ENCODE measurements at regions not wholly inside any gene's neighbourhood (a gene's known extent, or its start where the extent isn't known, plus 50 kb on each side); places are given as distances from the start of the nearest gene placed in this dataset.

- no peak for TF ChIP-seq ZNF768 (tag by site-specific recombination; IDR thresholded peaks at IDR 0.05)
- TF ChIP-seq ZNF366 (tag by site-specific recombination; conservative IDR thresholded peaks at IDR 0.05), result no peak
- TF ChIP-seq ZNF837 (tag by site-specific recombination; IDR thresholded peaks at IDR 0.05), result no peak
- TF ChIP-seq ZNF221 (tag by site-specific recombination; IDR thresholded peaks at IDR 0.05; ENCODE audit: borderline replicate concordance), result no peak
- no peak for TF ChIP-seq ZNF558 (tag by site-specific recombination; IDR thresholded peaks at IDR 0.05)
- TF ChIP-seq ZNF843 (tag by site-specific recombination; IDR thresholded peaks at IDR 0.05), result no peak
- TF ChIP-seq WT1 (tag by site-specific recombination; IDR thresholded peaks at IDR 0.05), result no peak
- TF ChIP-seq HIC1 (tag by site-specific recombination; IDR thresholded peaks at IDR 0.05), result no peak
- TF ChIP-seq ZNF324 (tag by site-specific recombination; IDR thresholded peaks at IDR 0.05), result no peak
- no peak for TF ChIP-seq ZNF791 (tag by site-specific recombination; IDR thresholded peaks at IDR 0.05)
- TF ChIP-seq ZNF398 (tag by site-specific recombination; IDR thresholded peaks at IDR 0.05), result no peak
- no peak for TF ChIP-seq ZNF423 (tag by site-specific recombination; IDR thresholded peaks at IDR 0.05)
- TF ChIP-seq ZNF624 (tag by site-specific recombination; IDR thresholded peaks at IDR 0.05), result no peak
- ChIA-PET POLR2A (no interaction called here), CTCF (no interaction called here)
Observed at GRCh38 chr2:195515551-195515950, 141.5 kb upstream of the SLC39A10 start.

GRCh38 chr2:195514365-195514764, 142.7 kb upstream of the SLC39A10 start:
- Histone ChIP-seq H3K9me3 (ENCODE audit: control insufficient read depth, insufficient read depth, low read depth, low read length) (no peaks in the 10 kb centered on the region), H3K4me3 (ENCODE audit: low read depth, low read length) (no peak overlapping the region), H3K36me3 (ENCODE audit: control insufficient read depth in 2 of 2, insufficient read depth in 1 of 2, low read length in 2 of 2) (no peaks in the 10 kb centered on the region), H3K4me1 (ENCODE audit: control insufficient read depth, insufficient read depth, low read length) (no peaks in the 10 kb centered on the region), H3K27ac (ENCODE audit: extremely low read depth, low read depth, low read length) (no peak overlapping the region)
- ChIA-PET CTCF (no interaction called here), POLR2A (no interaction called here)
- TF ChIP-seq REPIN1 (tag by site-specific recombination; IDR thresholded peaks at IDR 0.05; ENCODE audit: low read depth), result no peak
- peak; percentile 60; the same call in 1 of the 2 replicates for TF ChIP-seq ZBTB17 (tag by site-specific recombination; IDR thresholded peaks at IDR 0.05)

More at GRCh38 chr2:195515551-195515950, 141.5 kb upstream of the SLC39A10 start:
- Histone ChIP-seq H3K4me3 (ENCODE audit: low read depth, low read length) (no peak overlapping the region), H3K9me3 (ENCODE audit: control insufficient read depth, insufficient read depth, low read depth, low read length) (no peaks in the 10 kb centered on the region), H3K27ac (ENCODE audit: extremely low read depth, low read depth, low read length) (no peak overlapping the region), H3K4me1 (ENCODE audit: control insufficient read depth, insufficient read depth, low read length) (no peaks in the 10 kb centered on the region), H3K36me3 (ENCODE audit: control insufficient read depth in 2 of 2, insufficient read depth in 1 of 2, low read length in 2 of 2) (no peaks in the 10 kb centered on the region)

- Histone ChIP-seq H3K4me3 (ENCODE audit: low read depth, low read length) (no peak overlapping the region), H3K9me3 (ENCODE audit: control insufficient read depth, insufficient read depth, low read depth, low read length) (no peaks in the 10 kb centered on the region), H3K27ac (ENCODE audit: extremely low read depth, low read depth, low read length) (no peak overlapping the region), H3K4me1 (ENCODE audit: control insufficient read depth, insufficient read depth, low read length) (no peaks in the 10 kb centered on the region), H3K36me3 (ENCODE audit: control insufficient read depth in 2 of 2, insufficient read depth in 1 of 2, low read length in 2 of 2) (no peaks in the 10 kb centered on the region)
- ChIA-PET CTCF (no interaction called here), POLR2A (no interaction called here)
- no peak for TF ChIP-seq ZNF596 (tag by site-specific recombination; IDR thresholded peaks at IDR 0.05)
- no peak for TF ChIP-seq WT1 (tag by site-specific recombination; IDR thresholded peaks at IDR 0.05)
- TF ChIP-seq ZNF692 (tag by site-specific recombination; IDR thresholded peaks at IDR 0.05), result no peak
- TF ChIP-seq SP7 (tag by site-specific recombination; IDR thresholded peaks at IDR 0.05), result no peak
- TF ChIP-seq ZNF155 (tag by site-specific recombination; IDR thresholded peaks at IDR 0.05), result no peak
- TF ChIP-seq ZNF302 (tag by site-specific recombination; IDR thresholded peaks at IDR 0.05; ENCODE audit: low read depth), result no peak
- TF ChIP-seq ZNF645 (tag by site-specific recombination; IDR thresholded peaks at IDR 0.05), result no peak
- no peak for TF ChIP-seq HOXD13 (CRISPR knock-in tag; IDR thresholded peaks at IDR 0.05; ENCODE audit: borderline replicate concordance)
Observed at GRCh38 chr2:195513119-195513518, 143.9 kb upstream of the SLC39A10 start.
